ENCODE measurements at regions not wholly inside any gene's neighbourhood (a gene's known extent, or its start where the extent isn't known, plus 50 kb on each side); places are given as distances from the start of the nearest gene placed in this dataset.

- DNase-seq (ENCODE audit: low read depth), result no peak
- no peak overlapping the region for H3K4me3 ChIP-seq (ENCODE audit: low read depth, low read length)
- TF ChIP-seq, protein P1, sequence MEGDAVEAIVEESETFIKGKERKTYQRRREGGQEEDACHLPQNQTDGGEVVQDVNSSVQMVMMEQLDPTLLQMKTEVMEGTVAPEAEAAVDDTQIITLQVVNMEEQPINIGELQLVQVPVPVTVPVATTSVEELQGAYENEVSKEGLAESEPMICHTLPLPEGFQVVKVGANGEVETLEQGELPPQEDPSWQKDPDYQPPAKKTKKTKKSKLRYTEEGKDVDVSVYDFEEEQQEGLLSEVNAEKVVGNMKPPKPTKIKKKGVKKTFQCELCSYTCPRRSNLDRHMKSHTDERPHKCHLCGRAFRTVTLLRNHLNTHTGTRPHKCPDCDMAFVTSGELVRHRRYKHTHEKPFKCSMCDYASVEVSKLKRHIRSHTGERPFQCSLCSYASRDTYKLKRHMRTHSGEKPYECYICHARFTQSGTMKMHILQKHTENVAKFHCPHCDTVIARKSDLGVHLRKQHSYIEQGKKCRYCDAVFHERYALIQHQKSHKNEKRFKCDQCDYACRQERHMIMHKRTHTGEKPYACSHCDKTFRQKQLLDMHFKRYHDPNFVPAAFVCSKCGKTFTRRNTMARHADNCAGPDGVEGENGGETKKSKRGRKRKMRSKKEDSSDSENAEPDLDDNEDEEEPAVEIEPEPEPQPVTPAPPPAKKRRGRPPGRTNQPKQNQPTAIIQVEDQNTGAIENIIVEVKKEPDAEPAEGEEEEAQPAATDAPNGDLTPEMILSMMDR (IDR thresholded peaks at IDR 0.05; ENCODE audit: insufficient read depth, low read length), result no peak
These were observed 449.7 kb upstream of the DSEL start for GRCh38 chr18:67966224-67966623.

DNA sequence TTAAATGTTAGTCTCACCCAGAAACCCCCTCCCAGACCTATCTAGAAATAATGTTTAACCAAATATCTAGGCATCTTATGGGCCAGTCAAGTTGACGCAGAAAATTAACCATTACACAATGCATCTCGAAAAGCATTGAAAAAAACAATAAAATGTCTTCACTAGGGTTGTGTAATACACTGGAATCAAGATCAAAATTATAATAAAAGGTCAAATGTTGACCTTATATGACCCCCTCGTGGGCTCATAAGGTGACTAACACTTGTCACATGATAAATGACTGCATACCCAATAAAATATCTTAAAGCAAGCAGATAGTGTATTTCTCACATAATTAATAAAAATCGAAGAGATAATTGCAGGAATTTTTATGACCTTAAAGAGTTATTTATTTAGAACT, 447.9 kb upstream of the DSEL start:
- H3K4me3 ChIP-seq (ENCODE audit: low read depth, low read length), result no peak overlapping the region
- TF ChIP-seq, protein P1 (IDR thresholded peaks at IDR 0.05; ENCODE audit: insufficient read depth, low read length), result no peak
- DNase-seq (ENCODE audit: low read depth), result no peak

GRCh38 chr18:67961701-67962440, 445.4 kb upstream of the DSEL start:
- DNase-seq (ENCODE audit: low read depth), result no peak
- TF ChIP-seq, protein P1 (IDR thresholded peaks at IDR 0.05; ENCODE audit: insufficient read depth, low read length), result no peak
- no peak overlapping the region for H3K4me3 ChIP-seq (ENCODE audit: low read depth, low read length)

GRCh38 chr18:67957684-67958083, 441.2 kb upstream of the DSEL start:
- no peak overlapping the region for H3K4me3 ChIP-seq (ENCODE audit: low read depth, low read length)
- TF ChIP-seq, protein P1 (IDR thresholded peaks at IDR 0.05; ENCODE audit: insufficient read depth, low read length), result no peak
- no peak for DNase-seq (ENCODE audit: low read depth)

GRCh38 chr18:67954594-67954993, 438.1 kb upstream of the DSEL start:
- TF ChIP-seq, protein P1 (IDR thresholded peaks at IDR 0.05; ENCODE audit: insufficient read depth, low read length), result no peak
- no peak overlapping the region for H3K4me3 ChIP-seq (ENCODE audit: low read depth, low read length)
- DNase-seq (ENCODE audit: low read depth), result no peak

- DNase-seq (ENCODE audit: low read depth), result no peak
- TF ChIP-seq, protein P1 (IDR thresholded peaks at IDR 0.05; ENCODE audit: insufficient read depth, low read length), result no peak
- H3K4me3 ChIP-seq (ENCODE audit: low read depth, low read length), result no peak overlapping the region
These were observed 434.6 kb upstream of the DSEL start for GRCh38 chr18:67951137-67951536.

DNA sequence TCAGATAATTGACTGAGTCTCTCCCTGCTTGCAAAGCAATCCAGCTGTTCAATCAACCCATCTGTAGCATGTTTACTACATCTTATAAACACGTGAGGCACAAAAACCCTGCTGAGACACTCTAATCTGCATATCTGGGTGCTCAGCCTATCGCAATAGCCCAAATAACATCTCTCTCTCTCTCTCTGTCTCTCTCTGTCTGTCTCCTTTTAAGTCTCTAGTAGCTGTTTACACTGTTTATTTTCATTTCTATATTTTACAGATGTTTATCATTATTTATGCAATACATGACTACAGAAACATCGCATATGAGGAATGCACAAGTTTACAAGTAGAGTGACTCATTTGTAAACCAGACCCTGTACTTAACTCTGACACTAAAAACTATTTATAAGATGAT, 422.1 kb upstream of the DSEL start:
- TF ChIP-seq, protein P1 (IDR thresholded peaks at IDR 0.05; ENCODE audit: insufficient read depth, low read length), result no peak
- DNase-seq (ENCODE audit: low read depth), result no peak
- H3K4me3 ChIP-seq (ENCODE audit: low read depth, low read length), result no peak overlapping the region
